ENCODE measurements at regions not wholly inside any gene's neighbourhood (a gene's known extent, or its start where the extent isn't known, plus 50 kb on each side); places are given as distances from the start of the nearest gene placed in this dataset.

- TF ChIP-seq CTCF (IDR thresholded peaks at IDR 0.05 in 8 of 11, conservative IDR thresholded peaks at IDR 0.05 in 3 of 11) (no peak), POLR2A (IDR thresholded peaks at IDR 0.05) (no peak)
These were observed 450.2 kb downstream of the CCER1 start for GRCh38 chr12:90504806-90505205.

Data from spleen (tissue), 7 donors.